ENCODE measurements at regions not wholly inside any gene's neighbourhood (a gene's known extent, or its start where the extent isn't known, plus 50 kb on each side); places are given as distances from the start of the nearest gene placed in this dataset.

- TF ChIP-seq CTCF (IDR thresholded peaks at IDR 0.05) (no peak), POLR2A (IDR thresholded peaks at IDR 0.05) (no peak)
Observed at GRCh38 chr5:91864962-91865361, 481.8 kb upstream of the ARRDC3 start.

Measured in thyroid gland (tissue), 4 donors.